ENCODE measurements at regions not wholly inside any gene's neighbourhood (a gene's known extent, or its start where the extent isn't known, plus 50 kb on each side); places are given as distances from the start of the nearest gene placed in this dataset.

- dilution Hi-C loops (cut with MboI; ENCODE audit: extremely low pct_ligation_motif_present, low sequenced_read_pairs) (no loop called here), intact Hi-C loops (cut with micrococcal nuclease) (no loop called here)
- TF ChIP-seq FOS (IDR thresholded peaks at IDR 0.05; ENCODE audit: borderline replicate concordance, insufficient read depth, low read length) (no peak), MYC (IDR thresholded peaks at IDR 0.05; ENCODE audit: low read depth, low read length) (no peak), JUN (IDR thresholded peaks at IDR 0.05; ENCODE audit: borderline replicate concordance, insufficient read depth, insufficient read length, low read depth) (no peak), CTCF (IDR thresholded peaks at IDR 0.05; ENCODE audit: extremely low read depth in 1 of 2, insufficient read depth in 1 of 2, low read depth in 1 of 2, low read length in 2 of 2) (no peak), GATA2 (IDR thresholded peaks at IDR 0.05; ENCODE audit: insufficient read depth, insufficient read length, low read depth, low read length) (no peak), EZH2 (IDR thresholded peaks at IDR 0.05; ENCODE audit: borderline replicate concordance, low read depth, low read length, severe bottlenecking) (no peak), POLR2A (IDR thresholded peaks at IDR 0.05; ENCODE audit: low read depth, low read length) (no peak), POLR2AphosphoS5 (IDR thresholded peaks at IDR 0.05; ENCODE audit: insufficient read depth, low read depth, low read length) (no peak), MAX (IDR thresholded peaks at IDR 0.05; ENCODE audit: insufficient read depth, insufficient read length) (no peak)
- Histone ChIP-seq H3K4me3 (replicated peaks in 1 of 3; ENCODE audit: insufficient read depth in 1 of 3, low read depth in 1 of 3, low read length in 3 of 3) (no peak overlapping the region), H3K4me2 (ENCODE audit: insufficient read depth, low read length) (no peak overlapping the region), H3K27me3 (ENCODE audit: control insufficient read depth in 2 of 2, insufficient read depth in 2 of 2, low read length in 2 of 2) (no peaks in the 10 kb centered on the region), H2AFZ (ENCODE audit: low read depth, low read length) (no peak overlapping the region), H3K4me1 (ENCODE audit: control insufficient read depth, extremely low read depth, insufficient read depth, low read length) (no peaks in the 10 kb centered on the region), H3K79me2 (ENCODE audit: control insufficient read depth, insufficient read depth, low read length) (no peaks in the 10 kb centered on the region), H3K36me3 (ENCODE audit: control insufficient read depth in 2 of 2, extremely low read depth in 1 of 2, insufficient read depth in 2 of 2, low read length in 2 of 2) (no peaks in the 10 kb centered on the region), H3K27ac (ENCODE audit: insufficient read depth, low read depth, low read length) (no peak overlapping the region), H3K9me3 (replicated peaks; ENCODE audit: control insufficient read depth, insufficient read depth, low read length) (no peaks in the 10 kb centered on the region), H4K20me1 (replicated peaks; ENCODE audit: control insufficient read depth, extremely low read depth, insufficient read depth, low read length) (no peaks in the 10 kb centered on the region), H3K9me1 (replicated peaks; ENCODE audit: control insufficient read depth, extremely low read depth, insufficient read depth, low read length) (no peaks in the 10 kb centered on the region), H3K9ac (replicated peaks; ENCODE audit: extremely low read depth, insufficient read depth, low read length) (no peak overlapping the region)
- no peak for DNase-seq (ENCODE audit: low read depth, low spot score)
- no TSS peak for BruUV-seq (replicated peaks)
- CTCF ChIA-PET, result no interaction called here
- POLR2A ChIA-PET, result no interaction called here
- no peak for FAIRE-seq
These were observed 168.9 kb upstream of the TSC22D1 start for GRCh38 chr13:44744880-44745633.
